A549 (cell line): ENCODE measurements at regions not wholly inside any gene's neighbourhood (a gene's known extent, or its start where the extent isn't known, plus 50 kb on each side); places are given as distances from the start of the nearest gene placed in this dataset.

ENCODE experiments used
- CBX8 ChIP-seq: fragments of 200-600 bp; sonication (generic); IDR thresholded peaks from 2 replicates; pipeline ENCODE4 v1.6.1; 2016
- EP300 ChIP-seq, 2 experiments: fragments of >200 bp; sonication (Bioruptor Twin); formaldehyde crosslinking; IDR thresholded peaks; 2 replicates in 1 of 2; 3 replicates in 1 of 2; pipeline ENCODE4 v1.6.1; 2016 to 2017
- JUN ChIP-seq, 2 experiments: fragments of >200 bp; sonication (Bioruptor Twin); formaldehyde crosslinking; IDR thresholded peaks; 2 replicates in 1 of 2; 3 replicates in 1 of 2; pipeline ENCODE4 v1.6.1; 2016 to 2017
- MAZ ChIP-seq: fragments of 150-350 bp; IDR thresholded peaks from 2 replicates; pipeline ENCODE4 v1.6.1; 2014; ENCODE audit warnings: antibody characterized with exemption, low read depth, low read length, borderline replicate concordance
- NPAS2 ChIP-seq: fragments of 250-450 bp; sonication (Bioruptor Pico); IDR thresholded peaks from 2 replicates; pipeline ENCODE4 v1.8.0; 2022; ENCODE audit warnings: mild to moderate bottlenecking, moderate library complexity, borderline replicate concordance
- POLR2A ChIP-seq: IDR thresholded peaks from 2 replicates; pipeline ENCODE4 v1.6.1; 2012; ENCODE audit warnings: mild to moderate bottlenecking, low read length
- TF ChIP-seq, protein P1 (sequence below): fragments of >200 bp; sonication (Bioruptor Twin); formaldehyde crosslinking; IDR thresholded peaks from 3 replicates; pipeline ENCODE4 v1.5.1; 2016
- TF ChIP-seq, protein P2 (sequence below): IDR thresholded peaks from 2 replicates; pipeline ENCODE4 v1.6.1; 2012

DNA sequence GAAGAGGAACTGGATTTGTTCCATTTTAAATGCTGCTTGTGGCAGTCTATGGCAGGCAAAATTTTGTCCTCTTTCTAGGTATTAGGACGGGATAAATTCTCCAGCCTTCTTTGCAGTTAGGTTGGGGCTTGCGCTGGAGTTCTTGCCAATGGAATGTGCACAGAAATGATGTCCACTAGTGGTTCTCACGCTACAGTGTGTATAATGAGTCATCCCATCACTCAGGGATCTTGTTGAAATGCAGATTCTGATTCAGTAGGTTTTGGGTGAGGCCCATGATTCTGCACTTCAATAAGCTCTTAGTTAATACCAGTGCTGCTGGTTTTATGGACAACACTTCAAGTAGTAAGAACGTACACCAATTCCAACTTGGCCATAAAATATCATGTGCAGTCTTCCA lies 317.6 kb upstream of the KLF4 start:
- no peak for TF ChIP-seq JUN (IDR thresholded peaks at IDR 0.05)
- TF ChIP-seq, protein P1, sequence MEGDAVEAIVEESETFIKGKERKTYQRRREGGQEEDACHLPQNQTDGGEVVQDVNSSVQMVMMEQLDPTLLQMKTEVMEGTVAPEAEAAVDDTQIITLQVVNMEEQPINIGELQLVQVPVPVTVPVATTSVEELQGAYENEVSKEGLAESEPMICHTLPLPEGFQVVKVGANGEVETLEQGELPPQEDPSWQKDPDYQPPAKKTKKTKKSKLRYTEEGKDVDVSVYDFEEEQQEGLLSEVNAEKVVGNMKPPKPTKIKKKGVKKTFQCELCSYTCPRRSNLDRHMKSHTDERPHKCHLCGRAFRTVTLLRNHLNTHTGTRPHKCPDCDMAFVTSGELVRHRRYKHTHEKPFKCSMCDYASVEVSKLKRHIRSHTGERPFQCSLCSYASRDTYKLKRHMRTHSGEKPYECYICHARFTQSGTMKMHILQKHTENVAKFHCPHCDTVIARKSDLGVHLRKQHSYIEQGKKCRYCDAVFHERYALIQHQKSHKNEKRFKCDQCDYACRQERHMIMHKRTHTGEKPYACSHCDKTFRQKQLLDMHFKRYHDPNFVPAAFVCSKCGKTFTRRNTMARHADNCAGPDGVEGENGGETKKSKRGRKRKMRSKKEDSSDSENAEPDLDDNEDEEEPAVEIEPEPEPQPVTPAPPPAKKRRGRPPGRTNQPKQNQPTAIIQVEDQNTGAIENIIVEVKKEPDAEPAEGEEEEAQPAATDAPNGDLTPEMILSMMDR, result no peak
- TF ChIP-seq, protein P2, sequence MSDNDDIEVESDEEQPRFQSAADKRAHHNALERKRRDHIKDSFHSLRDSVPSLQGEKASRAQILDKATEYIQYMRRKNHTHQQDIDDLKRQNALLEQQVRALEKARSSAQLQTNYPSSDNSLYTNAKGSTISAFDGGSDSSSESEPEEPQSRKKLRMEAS, result no peak
- TF ChIP-seq NPAS2 (CRISPR knock-in tag), result no peak
- TF ChIP-seq POLR2A, result no peak
- no peak for TF ChIP-seq EP300 (IDR thresholded peaks at IDR 0.05)
- no peak for TF ChIP-seq MAZ
- no peak for TF ChIP-seq CBX8
